ENCODE measurements at regions not wholly inside any gene's neighbourhood (a gene's known extent, or its start where the extent isn't known, plus 50 kb on each side); places are given as distances from the start of the nearest gene placed in this dataset.

GRCh38 chr6:91868539-91869202 is 1281.8 kb upstream of the MAP3K7 start:
- TF ChIP-seq CTCF (conservative IDR thresholded peaks at IDR 0.05) (no peak), EZH2 (IDR thresholded peaks at IDR 0.05; ENCODE audit: low read depth) (no peak)
